Sigmoid colon (tissue), 4 donors: ENCODE measurements at regions not wholly inside any gene's neighbourhood (a gene's known extent, or its start where the extent isn't known, plus 50 kb on each side); places are given as distances from the start of the nearest gene placed in this dataset.

Experiments used
- EP300 ChIP-seq, 4 donors: sonication (generic); formaldehyde crosslinking; IDR thresholded peaks; one replicate each; pipeline ENCODE4 v1.6.1; 2017; ENCODE audit warnings: antibody characterized with exemption in 4 of 4
- POLR2A ChIP-seq, 2 donors: fragments of 450-650 bp; IDR thresholded peaks; one replicate each; pipeline ENCODE4 v1.6.1; 2016; ENCODE audit warnings: antibody characterized with exemption in 2 of 2, mild to moderate bottlenecking in 2 of 2, moderate library complexity in 2 of 2
- POLR2AphosphoS5 ChIP-seq, 4 donors: sonication (generic); formaldehyde crosslinking; IDR thresholded peaks; one replicate each; pipeline ENCODE4 v1.6.1; 2017; ENCODE audit warnings: antibody characterized with exemption in 4 of 4
- TF ChIP-seq, protein P1 (sequence below), 4 experiments: fragments of 450-650 bp in 3 of 4; fragments of 200-600 bp in 1 of 4; IDR thresholded peaks; one replicate each; pipeline ENCODE4 v1.5.1; 2016 to 2019; ENCODE audit warnings: antibody characterized with exemption in 4 of 4, mild to moderate bottlenecking in 3 of 4, moderate library complexity in 2 of 4

DNA sequence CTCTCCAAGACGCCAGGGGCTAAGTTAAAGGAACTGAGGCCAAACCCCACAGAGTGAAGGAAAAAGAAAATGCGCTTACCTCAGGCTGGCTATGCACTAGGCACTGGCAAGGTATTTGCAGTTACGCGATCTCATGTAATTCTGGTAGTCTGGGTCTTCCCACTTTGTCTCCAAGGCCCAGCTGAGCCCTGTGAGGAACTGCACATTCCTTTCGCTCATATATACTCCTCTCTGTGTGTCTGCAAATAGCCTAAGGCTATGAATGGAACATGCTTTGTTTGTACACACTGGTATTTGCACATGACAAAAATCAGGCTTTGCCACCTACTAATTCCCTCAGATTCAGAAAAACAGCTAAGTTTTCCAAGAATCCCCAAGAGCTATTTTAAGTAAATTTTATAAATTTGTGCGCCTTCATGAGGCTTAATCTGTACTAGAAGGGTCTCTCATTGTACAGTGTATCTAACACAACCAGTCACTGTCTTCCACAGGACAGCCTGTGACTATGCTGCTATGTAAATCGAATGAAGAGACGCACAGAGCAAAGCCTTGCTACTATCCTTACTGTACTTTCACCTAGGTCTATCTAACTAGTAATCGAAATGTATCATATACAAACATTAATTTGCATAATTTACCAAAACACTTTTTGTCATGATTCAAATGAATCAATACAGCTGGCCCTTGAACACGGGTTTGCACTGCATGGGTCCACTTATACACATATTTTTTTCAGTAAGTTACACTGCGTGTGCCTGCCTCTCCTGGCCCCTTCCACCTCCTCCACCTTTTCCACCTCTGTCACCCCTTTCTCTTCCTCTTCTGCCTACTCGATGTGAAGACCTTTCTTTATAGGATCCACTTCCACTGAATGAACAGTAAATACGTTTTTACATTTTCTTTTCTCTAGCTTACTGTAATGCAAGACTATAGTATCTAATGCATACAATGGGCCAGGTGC is 87.0 kb downstream of the SIPA1L2 start:
- no peak for TF ChIP-seq EP300 (IDR thresholded peaks at IDR 0.05)
- TF ChIP-seq, protein P1, sequence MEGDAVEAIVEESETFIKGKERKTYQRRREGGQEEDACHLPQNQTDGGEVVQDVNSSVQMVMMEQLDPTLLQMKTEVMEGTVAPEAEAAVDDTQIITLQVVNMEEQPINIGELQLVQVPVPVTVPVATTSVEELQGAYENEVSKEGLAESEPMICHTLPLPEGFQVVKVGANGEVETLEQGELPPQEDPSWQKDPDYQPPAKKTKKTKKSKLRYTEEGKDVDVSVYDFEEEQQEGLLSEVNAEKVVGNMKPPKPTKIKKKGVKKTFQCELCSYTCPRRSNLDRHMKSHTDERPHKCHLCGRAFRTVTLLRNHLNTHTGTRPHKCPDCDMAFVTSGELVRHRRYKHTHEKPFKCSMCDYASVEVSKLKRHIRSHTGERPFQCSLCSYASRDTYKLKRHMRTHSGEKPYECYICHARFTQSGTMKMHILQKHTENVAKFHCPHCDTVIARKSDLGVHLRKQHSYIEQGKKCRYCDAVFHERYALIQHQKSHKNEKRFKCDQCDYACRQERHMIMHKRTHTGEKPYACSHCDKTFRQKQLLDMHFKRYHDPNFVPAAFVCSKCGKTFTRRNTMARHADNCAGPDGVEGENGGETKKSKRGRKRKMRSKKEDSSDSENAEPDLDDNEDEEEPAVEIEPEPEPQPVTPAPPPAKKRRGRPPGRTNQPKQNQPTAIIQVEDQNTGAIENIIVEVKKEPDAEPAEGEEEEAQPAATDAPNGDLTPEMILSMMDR (IDR thresholded peaks at IDR 0.05): no peak
- TF ChIP-seq POLR2AphosphoS5 (IDR thresholded peaks at IDR 0.05): no peak
- TF ChIP-seq POLR2A (IDR thresholded peaks at IDR 0.05): no peak
